ENCODE measurements at regions not wholly inside any gene's neighbourhood (a gene's known extent, or its start where the extent isn't known, plus 50 kb on each side); places are given as distances from the start of the nearest gene placed in this dataset.

DNA sequence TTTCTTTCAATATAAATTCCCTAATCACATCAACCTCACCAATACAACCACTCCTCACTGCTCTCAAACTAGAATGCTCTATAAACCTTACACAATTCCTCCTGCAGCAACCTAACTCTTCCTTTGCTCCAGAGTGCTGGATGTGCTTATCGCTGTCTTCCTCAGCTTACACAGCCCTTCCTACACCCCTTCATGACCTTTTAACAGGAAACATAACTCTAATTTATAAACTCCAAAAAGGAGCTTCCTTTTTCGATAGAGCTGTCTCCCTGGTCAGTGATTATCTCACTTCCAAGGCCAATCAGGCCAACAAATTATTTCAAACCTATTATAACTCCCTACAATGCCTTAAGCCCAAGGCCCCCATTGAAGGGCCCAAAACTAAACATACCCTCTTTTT, 78.8 kb downstream of the COQ2 start:
- no peak for DNase-seq (ENCODE audit: low spot score)
- no peaks in the 10 kb centered on the region for H3K9me3 ChIP-seq (ENCODE audit: control insufficient read depth in 4 of 4, low read length in 3 of 4)
- H3K36me3 ChIP-seq (ENCODE audit: control insufficient read depth in 4 of 4, insufficient read depth in 3 of 4, low read depth in 1 of 4, low read length in 3 of 4): no peaks in the 10 kb centered on the region
- no peak overlapping the region for H3K4me3 ChIP-seq (ENCODE audit: low read depth in 1 of 3, low read length in 3 of 3)
- no peaks in the 10 kb centered on the region for H3K27me3 ChIP-seq (ENCODE audit: control insufficient read depth in 4 of 4, insufficient read depth in 4 of 4, low read length in 3 of 4)
- WGBS: 51% methylated on average over 2 of the region's 2 CpGs
- H3K4me1 ChIP-seq (ENCODE audit: control insufficient read depth in 4 of 4, insufficient read depth in 4 of 4, low read length in 3 of 4): no peaks in the 10 kb centered on the region
- no peak overlapping the region for H3K27ac ChIP-seq (ENCODE audit: low read depth in 1 of 2, low read length in 2 of 2)
- TF ChIP-seq NR2F2 (IDR thresholded peaks at IDR 0.05): peak; percentile 68
- peak in 1 of 2 donors; percentile 7 for TF ChIP-seq RAD21 (IDR thresholded peaks at IDR 0.05)
- TF ChIP-seq, protein P1, sequence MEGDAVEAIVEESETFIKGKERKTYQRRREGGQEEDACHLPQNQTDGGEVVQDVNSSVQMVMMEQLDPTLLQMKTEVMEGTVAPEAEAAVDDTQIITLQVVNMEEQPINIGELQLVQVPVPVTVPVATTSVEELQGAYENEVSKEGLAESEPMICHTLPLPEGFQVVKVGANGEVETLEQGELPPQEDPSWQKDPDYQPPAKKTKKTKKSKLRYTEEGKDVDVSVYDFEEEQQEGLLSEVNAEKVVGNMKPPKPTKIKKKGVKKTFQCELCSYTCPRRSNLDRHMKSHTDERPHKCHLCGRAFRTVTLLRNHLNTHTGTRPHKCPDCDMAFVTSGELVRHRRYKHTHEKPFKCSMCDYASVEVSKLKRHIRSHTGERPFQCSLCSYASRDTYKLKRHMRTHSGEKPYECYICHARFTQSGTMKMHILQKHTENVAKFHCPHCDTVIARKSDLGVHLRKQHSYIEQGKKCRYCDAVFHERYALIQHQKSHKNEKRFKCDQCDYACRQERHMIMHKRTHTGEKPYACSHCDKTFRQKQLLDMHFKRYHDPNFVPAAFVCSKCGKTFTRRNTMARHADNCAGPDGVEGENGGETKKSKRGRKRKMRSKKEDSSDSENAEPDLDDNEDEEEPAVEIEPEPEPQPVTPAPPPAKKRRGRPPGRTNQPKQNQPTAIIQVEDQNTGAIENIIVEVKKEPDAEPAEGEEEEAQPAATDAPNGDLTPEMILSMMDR (IDR thresholded peaks at IDR 0.05; ENCODE audit: low read depth, low read length, missing input control): no peak
- no peak overlapping the region for H3K9ac ChIP-seq (ENCODE audit: low read depth in 1 of 2, low read length in 2 of 2)

DNA sequence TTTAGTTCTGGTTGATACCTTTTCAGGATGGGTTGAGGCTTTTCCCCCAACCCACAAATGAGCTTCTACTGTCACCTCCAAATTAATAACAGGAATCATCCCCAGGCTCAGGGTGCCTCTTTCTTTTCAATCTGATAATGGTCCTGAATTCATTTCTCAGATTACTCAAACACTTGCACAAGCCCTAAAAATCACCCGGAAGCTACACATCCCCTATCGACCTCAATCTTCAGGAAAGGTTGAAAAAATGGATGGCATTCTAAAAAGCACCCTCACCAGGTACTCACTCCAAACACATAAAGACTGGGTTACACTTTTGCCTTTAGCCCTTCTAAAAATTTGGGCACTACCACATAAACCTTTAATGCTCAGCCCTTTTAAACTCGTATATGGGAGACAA, 79.9 kb downstream of the COQ2 start:
- Histone ChIP-seq H3K4me1 (ENCODE audit: control insufficient read depth in 4 of 4, insufficient read depth in 4 of 4, low read length in 3 of 4) (no peaks in the 10 kb centered on the region), H3K9ac (ENCODE audit: low read depth in 1 of 2, low read length in 2 of 2) (no peak overlapping the region), H3K9me3 (ENCODE audit: control insufficient read depth in 4 of 4, low read length in 3 of 4) (no peaks in the 10 kb centered on the region), H3K27ac (ENCODE audit: low read depth in 1 of 2, low read length in 2 of 2) (no peak overlapping the region), H3K27me3 (ENCODE audit: control insufficient read depth in 4 of 4, insufficient read depth in 4 of 4, low read length in 3 of 4) (no peaks in the 10 kb centered on the region), H3K4me3 (ENCODE audit: low read depth in 1 of 3, low read length in 3 of 3) (no peak overlapping the region), H3K36me3 (ENCODE audit: control insufficient read depth in 4 of 4, insufficient read depth in 3 of 4, low read depth in 1 of 4, low read length in 3 of 4) (no peaks in the 10 kb centered on the region)
- TF ChIP-seq HNF4A (conservative IDR thresholded peaks at IDR 0.05): no peak
- TF ChIP-seq, protein P1 (IDR thresholded peaks at IDR 0.05; ENCODE audit: low read depth, low read length, missing input control): no peak
- no peak for DNase-seq (ENCODE audit: low spot score)
- WGBS: 50% methylated on average over 3 of the region's 3 CpGs

DNA sequence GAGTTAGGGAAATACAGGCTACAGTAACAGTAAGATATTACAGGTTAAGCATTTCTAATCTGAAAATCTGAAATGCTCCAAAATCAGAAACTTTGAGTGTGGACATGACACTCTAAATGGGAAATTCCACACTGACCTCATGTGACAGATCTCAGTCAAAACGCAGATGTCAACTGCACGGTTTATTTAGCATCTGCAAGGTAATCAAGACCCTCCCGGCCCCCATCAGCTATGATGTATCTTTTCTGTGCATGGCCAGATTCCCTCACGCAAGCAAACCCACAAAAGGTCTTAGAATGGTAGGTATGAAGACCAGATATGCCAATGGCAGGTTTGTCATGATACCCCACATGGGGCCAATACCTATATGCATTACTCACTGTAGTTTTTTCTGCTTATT, 82.8 kb downstream of the COQ2 start:
- Histone ChIP-seq H3K4me3 (ENCODE audit: low read depth in 1 of 3, low read length in 3 of 3) (no peak overlapping the region), H3K9ac (ENCODE audit: low read depth in 1 of 2, low read length in 2 of 2) (no peak overlapping the region), H3K27ac (ENCODE audit: low read depth in 1 of 2, low read length in 2 of 2) (no peak overlapping the region), H3K9me3 (ENCODE audit: control insufficient read depth in 4 of 4, low read length in 3 of 4) (no peaks in the 10 kb centered on the region), H3K27me3 (ENCODE audit: control insufficient read depth in 4 of 4, insufficient read depth in 4 of 4, low read length in 3 of 4) (no peaks in the 10 kb centered on the region), H3K4me1 (ENCODE audit: control insufficient read depth in 4 of 4, insufficient read depth in 4 of 4, low read length in 3 of 4) (no peaks in the 10 kb centered on the region), H3K36me3 (ENCODE audit: control insufficient read depth in 4 of 4, insufficient read depth in 3 of 4, low read depth in 1 of 4, low read length in 3 of 4) (no peaks in the 10 kb centered on the region)
- WGBS: 90% methylated on average over 4 of the region's 4 CpGs
- TF ChIP-seq ATF3 (IDR thresholded peaks at IDR 0.05): no peak
- no peak for TF ChIP-seq NR2F2 (IDR thresholded peaks at IDR 0.05)
- TF ChIP-seq, protein P1 (IDR thresholded peaks at IDR 0.05; ENCODE audit: low read depth, low read length, missing input control): no peak
- no peak for TF ChIP-seq HNF4G (IDR thresholded peaks at IDR 0.05)
- no peak for TF ChIP-seq RAD21 (IDR thresholded peaks at IDR 0.05)
- TF ChIP-seq YY1 (IDR thresholded peaks at IDR 0.05): no peak
- no peak for TF ChIP-seq JUND (IDR thresholded peaks at IDR 0.05)
- no peak for TF ChIP-seq RXRA (IDR thresholded peaks at IDR 0.05)
- TF ChIP-seq TAF1 (conservative IDR thresholded peaks at IDR 0.05): no peak
- TF ChIP-seq HNF4A (conservative IDR thresholded peaks at IDR 0.05): no peak
- TF ChIP-seq MAX (IDR thresholded peaks at IDR 0.05): no peak
- no peak for DNase-seq (ENCODE audit: low spot score)

Measured in liver (tissue), 8 donors.